ENCODE measurements at regions not wholly inside any gene's neighbourhood (a gene's known extent, or its start where the extent isn't known, plus 50 kb on each side); places are given as distances from the start of the nearest gene placed in this dataset.

DNA sequence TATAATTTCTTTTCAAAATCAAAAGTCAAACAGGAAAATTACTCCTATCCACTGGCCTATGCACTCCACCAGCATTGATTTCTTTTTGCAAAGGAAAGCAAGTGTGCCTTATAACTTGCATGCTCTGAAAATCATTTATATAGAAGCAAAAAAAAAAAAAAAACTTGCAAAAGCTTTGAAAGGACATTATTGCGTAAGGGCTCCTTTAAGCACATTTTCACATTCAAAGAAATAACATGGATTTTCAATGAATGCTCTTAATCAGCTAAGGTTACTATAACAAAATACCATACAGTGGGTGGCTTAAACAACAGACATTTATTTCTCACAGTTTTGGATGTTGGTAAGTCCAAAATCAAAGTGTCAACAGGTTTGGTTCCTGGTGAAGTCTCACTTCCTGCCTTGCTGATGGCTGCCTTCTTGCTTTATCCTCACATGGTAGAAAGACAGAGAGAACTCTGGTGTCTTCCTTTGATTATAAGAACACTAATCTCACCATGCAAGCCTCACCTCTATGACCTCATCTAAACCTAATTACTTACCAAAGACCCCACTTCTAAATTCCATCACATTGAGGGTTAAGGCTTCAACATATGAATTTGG, 755.2 kb upstream of the CDH10 start:
- peaks cover 7% of the 10 kb centered on the region in 2 donors for H3K9me3 Mint-ChIP-seq
- H3K27me3 Mint-ChIP-seq (ENCODE audit: low read depth), result no peaks in the 10 kb centered on the region
- no peaks in the 10 kb centered on the region for H3K4me1 Mint-ChIP-seq (ENCODE audit: low read depth)
- no peak for DNase-seq
- H3K27ac Mint-ChIP-seq, result no peak overlapping the region
- H3K4me3 Mint-ChIP-seq, result no peak overlapping the region
- peaks cover 0 to 1% of the 10 kb centered on the region in 2 donors for H3K36me3 Mint-ChIP-seq (ENCODE audit: insufficient read depth in 2 of 2)
- no peak for ATAC-seq (replicated peaks in 1 of 2)

DNA sequence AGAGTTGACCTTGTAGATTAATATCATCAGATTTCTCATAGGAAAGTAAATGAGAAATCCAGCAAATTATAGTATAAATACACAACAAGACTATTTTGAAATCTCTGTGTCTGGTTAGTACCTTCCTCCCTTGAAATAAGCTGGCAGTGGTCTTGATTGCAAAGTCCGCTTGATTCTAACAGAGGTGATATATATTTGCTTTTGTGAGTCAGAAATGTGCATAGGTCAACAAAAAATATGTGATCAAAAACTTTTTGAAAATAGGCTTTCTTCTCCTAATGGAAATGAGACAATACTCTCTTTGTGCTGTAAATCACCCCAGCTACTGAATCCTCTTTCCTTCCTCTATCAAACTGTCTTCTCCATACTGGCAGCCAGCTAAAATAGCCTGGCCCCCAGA, 749.2 kb upstream of the CDH10 start:
- Mint-ChIP-seq H3K27me3 (ENCODE audit: low read depth) (no peaks in the 10 kb centered on the region), H3K36me3 (ENCODE audit: insufficient read depth in 2 of 2) (no peaks in the 10 kb centered on the region), H3K9me3 (peaks cover 3 to 6% of the 10 kb centered on the region in 2 donors), H3K27ac (no peak overlapping the region), H3K4me1 (ENCODE audit: low read depth) (no peaks in the 10 kb centered on the region), H3K4me3 (no peak overlapping the region)
- no peak for DNase-seq
- ATAC-seq (replicated peaks in 1 of 2), result no peak

DNA sequence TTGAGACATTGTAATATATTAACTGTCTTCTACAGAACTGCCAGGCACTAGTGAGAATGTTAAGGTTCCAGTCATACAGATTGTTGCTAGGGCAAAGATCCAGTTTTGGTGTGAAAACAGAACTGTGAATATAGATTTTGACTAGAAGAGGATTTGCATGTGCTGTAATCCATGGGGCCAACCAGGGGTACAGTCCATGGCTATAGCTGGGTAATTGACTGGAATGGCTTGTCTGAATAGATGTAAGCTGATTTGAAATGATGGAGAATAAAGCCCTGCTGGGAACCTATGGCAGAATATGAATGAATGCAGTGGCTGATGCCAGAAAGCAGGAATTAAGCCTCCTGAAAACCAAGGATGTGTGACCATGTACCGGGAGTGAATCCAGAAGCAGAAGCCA, 748.5 kb upstream of the CDH10 start:
- Mint-ChIP-seq H3K4me3 (no peak overlapping the region), H3K36me3 (ENCODE audit: insufficient read depth in 2 of 2) (no peaks in the 10 kb centered on the region), H3K4me1 (ENCODE audit: low read depth) (no peaks in the 10 kb centered on the region), H3K27me3 (ENCODE audit: low read depth) (no peaks in the 10 kb centered on the region), H3K9me3 (peaks cover 3 to 6% of the 10 kb centered on the region in 2 donors), H3K27ac (no peak overlapping the region)
- DNase-seq, result no peak
- ATAC-seq (replicated peaks in 1 of 2), result no peak

DNA sequence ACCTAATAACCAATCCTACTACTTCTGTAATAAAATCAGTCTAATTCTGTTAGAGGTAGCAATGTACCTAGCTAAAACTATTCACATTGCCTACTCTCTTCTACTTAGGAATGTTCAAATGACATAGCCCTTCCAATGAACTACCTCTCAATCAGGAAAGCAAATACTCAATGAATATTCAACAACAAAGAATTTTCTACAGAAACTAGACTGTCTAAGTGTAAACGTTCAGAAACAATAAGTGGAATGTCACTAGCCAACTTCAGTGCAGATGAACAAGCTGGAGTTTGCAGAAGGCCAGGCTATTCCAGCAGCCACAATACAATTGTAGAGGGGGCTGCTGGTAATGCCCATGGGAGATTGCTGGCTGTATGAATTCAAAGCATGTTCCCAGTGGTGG, 743.2 kb upstream of the CDH10 start:
- peaks cover 2 to 3% of the 10 kb centered on the region in 2 donors for H3K36me3 Mint-ChIP-seq (ENCODE audit: insufficient read depth in 2 of 2)
- H3K4me1 Mint-ChIP-seq (ENCODE audit: low read depth), result no peaks in the 10 kb centered on the region
- H3K4me3 Mint-ChIP-seq, result no peak overlapping the region
- no peak overlapping the region for H3K27ac Mint-ChIP-seq
- DNase-seq (no peak), ATAC-seq (replicated peaks in 1 of 2) (no peak)
- H3K27me3 Mint-ChIP-seq (ENCODE audit: low read depth), result no peaks in the 10 kb centered on the region
- H3K9me3 Mint-ChIP-seq, result peaks cover 5 to 12% of the 10 kb centered on the region in 2 donors

DNA sequence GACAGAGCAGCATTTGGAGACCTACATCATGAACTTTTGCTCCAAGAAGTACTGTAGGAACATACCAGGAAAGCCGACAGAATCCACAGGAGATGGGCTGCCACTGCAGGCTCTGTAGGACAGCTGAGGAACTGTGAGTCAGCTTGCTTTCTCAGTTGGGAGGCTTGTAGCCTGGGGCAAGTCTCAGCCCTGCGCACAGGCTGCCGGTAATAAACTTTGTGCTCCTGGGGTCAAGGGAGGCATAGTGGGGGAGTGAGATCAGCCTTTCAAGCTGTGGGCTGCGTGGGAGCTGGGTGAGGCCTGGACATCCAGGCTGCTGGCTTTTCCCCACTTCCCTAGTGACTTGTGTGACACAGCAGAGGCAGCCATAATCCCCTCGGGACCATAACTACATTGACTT, 718.0 kb upstream of the CDH10 start:
- Mint-ChIP-seq H3K4me1 (ENCODE audit: low read depth) (no peaks in the 10 kb centered on the region), H3K36me3 (ENCODE audit: insufficient read depth in 2 of 2) (peaks cover 0 to 4% of the 10 kb centered on the region in 2 donors), H3K9me3 (peaks cover 15 to 21% of the 10 kb centered on the region in 2 donors), H3K4me3 (no peak overlapping the region), H3K27me3 (ENCODE audit: low read depth) (no peaks in the 10 kb centered on the region), H3K27ac (no peak overlapping the region)
- ATAC-seq (replicated peaks in 1 of 2) (no peak), DNase-seq (no peak)

DNA sequence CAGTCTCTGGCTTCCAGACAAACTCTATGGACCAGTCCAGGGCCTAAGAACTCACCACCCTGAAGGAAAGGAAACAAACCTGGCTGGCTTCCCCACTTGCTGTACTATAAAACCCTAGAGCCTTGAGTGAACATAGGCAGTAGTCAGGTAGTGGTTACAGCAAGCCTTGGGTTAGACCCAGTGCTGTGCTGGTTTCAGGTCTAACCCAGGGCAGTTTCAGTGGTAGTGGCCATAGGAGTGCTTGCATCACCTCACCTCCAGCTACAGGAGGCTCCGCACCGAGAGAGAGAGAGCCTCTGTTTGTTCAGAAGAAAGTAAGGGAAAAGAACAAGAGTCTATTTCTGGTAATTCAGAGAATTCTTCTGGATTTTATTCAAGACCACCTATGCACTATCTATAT, 714.1 kb upstream of the CDH10 start:
- DNase-seq (no peak), ATAC-seq (replicated peaks in 1 of 2) (no peak)
- Mint-ChIP-seq H3K27me3 (ENCODE audit: low read depth) (no peaks in the 10 kb centered on the region), H3K4me1 (ENCODE audit: low read depth) (no peaks in the 10 kb centered on the region), H3K4me3 (no peak overlapping the region), H3K36me3 (ENCODE audit: insufficient read depth in 2 of 2) (peaks cover 0 to 3% of the 10 kb centered on the region in 2 donors), H3K27ac (no peak overlapping the region), H3K9me3 (peaks cover 16 to 20% of the 10 kb centered on the region in 2 donors)

DNA sequence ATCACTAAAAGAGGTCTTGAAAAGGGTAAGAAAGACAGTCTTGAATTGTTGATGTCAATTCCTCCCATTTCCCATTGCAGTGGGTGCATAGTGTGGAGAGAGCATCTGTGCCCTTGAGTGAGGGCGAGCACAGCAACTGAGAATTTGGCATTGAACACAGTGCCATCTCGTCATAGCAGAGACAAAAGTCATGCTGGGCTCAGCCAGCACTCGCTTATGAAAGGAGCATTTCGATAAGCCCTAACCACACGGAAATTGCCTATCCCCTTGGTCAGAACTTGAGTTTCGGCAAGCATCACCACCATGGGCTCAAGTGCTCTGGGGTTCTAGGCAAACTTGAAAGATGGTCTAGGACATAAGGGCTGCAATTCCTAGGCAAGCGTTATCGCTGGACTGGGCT, 712.8 kb upstream of the CDH10 start:
- peaks cover 16% of the 10 kb centered on the region in 2 donors for H3K9me3 Mint-ChIP-seq
- DNase-seq (no peak), ATAC-seq (replicated peaks in 1 of 2) (no peak)
- no peak overlapping the region for H3K27ac Mint-ChIP-seq
- no peaks in the 10 kb centered on the region for H3K27me3 Mint-ChIP-seq (ENCODE audit: low read depth)
- H3K4me3 Mint-ChIP-seq, result no peak overlapping the region
- H3K36me3 Mint-ChIP-seq (ENCODE audit: insufficient read depth in 2 of 2), result peaks cover 0 to 3% of the 10 kb centered on the region in 2 donors
- H3K4me1 Mint-ChIP-seq (ENCODE audit: low read depth), result no peaks in the 10 kb centered on the region

DNA sequence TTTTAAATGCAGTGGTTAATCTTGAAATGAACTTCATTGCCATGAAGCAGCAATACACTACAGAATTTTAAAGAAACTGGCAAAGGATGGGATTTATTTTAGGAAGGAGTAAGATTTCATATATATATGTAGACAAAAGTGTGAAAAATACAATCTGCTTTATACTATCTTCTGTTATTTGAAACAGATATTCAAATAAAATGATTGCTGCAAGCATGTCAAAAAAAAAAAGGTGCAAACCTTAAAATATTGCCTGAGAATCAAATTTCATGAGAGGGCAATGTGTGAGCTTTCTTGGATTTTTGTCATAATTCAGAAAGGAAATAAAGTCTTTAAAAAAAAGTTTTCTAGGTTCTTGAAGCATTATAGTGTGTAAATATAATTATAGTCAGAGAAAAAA, 705.0 kb upstream of the CDH10 start:
- H3K4me1 Mint-ChIP-seq (ENCODE audit: low read depth), result no peaks in the 10 kb centered on the region
- H3K9me3 Mint-ChIP-seq, result peaks cover 1 to 4% of the 10 kb centered on the region in 2 donors
- H3K36me3 Mint-ChIP-seq (ENCODE audit: insufficient read depth in 2 of 2), result no peaks in the 10 kb centered on the region
- ATAC-seq (replicated peaks in 1 of 2), result no peak
- no peak for DNase-seq
- no peak overlapping the region for H3K4me3 Mint-ChIP-seq
- H3K27ac Mint-ChIP-seq, result no peak overlapping the region
- H3K27me3 Mint-ChIP-seq (ENCODE audit: low read depth), result no peaks in the 10 kb centered on the region

DNA sequence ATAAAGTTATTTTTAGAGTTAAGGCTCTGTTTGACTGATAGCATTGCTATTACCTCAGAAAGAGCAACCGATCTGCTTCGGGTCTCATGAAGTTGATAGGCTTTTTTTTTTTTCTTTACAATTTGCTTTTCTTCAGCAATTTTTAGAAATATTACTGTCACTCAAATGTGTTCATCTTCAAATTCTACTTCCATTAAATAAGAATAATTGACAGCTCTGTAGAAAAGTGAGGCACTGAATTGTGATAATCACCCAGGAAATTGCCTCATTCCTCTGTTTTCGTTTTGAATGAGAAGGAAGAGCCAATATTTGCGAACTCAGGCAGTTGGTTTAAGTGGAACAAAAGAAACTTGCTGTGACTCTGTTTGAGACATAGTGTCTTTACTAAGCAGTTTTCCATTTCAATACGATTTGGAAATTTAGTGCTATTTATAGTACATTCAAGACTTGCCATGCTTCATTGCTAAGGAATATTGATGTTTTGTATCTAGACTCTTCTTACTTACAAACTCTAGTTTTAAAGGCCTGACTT, 700.5 kb upstream of the CDH10 start:
- no peaks in the 10 kb centered on the region for H3K4me1 Mint-ChIP-seq (ENCODE audit: low read depth)
- H3K36me3 Mint-ChIP-seq (ENCODE audit: insufficient read depth in 2 of 2), result no peaks in the 10 kb centered on the region
- H3K27me3 Mint-ChIP-seq (ENCODE audit: low read depth), result no peaks in the 10 kb centered on the region
- H3K9me3 Mint-ChIP-seq, result peaks cover 0 to 11% of the 10 kb centered on the region in 2 donors
- no peak overlapping the region for H3K4me3 Mint-ChIP-seq
- no peak for DNase-seq
- no peak for ATAC-seq (replicated peaks in 1 of 2)
- H3K27ac Mint-ChIP-seq, result no peak overlapping the region

DNA sequence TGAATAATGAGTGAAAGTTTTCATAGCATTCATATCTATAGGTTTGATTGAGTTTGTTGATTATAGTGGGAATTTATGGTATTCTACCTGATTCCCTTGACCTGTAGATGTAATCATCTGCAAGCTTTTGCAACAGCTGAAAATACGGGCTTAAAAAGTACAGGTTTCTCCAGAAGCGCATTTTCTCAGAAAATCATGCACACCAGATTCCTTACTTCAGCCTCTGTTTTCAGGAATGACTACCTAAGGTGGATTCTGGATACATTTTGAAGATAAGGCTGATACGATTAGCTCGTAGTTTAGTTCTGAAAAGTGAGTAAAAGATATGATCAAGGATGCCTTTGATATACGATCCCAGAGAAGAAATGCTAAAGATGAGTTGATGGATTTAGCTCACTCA, 694.8 kb upstream of the CDH10 start:
- no peak for ATAC-seq (replicated peaks in 1 of 2)
- H3K27ac Mint-ChIP-seq, result no peak overlapping the region
- no peak overlapping the region for H3K4me3 Mint-ChIP-seq
- no peak for DNase-seq
- H3K36me3 Mint-ChIP-seq (ENCODE audit: insufficient read depth in 2 of 2), result peaks cover 0 to 2% of the 10 kb centered on the region in 2 donors
- H3K27me3 Mint-ChIP-seq (ENCODE audit: low read depth), result no peaks in the 10 kb centered on the region
- H3K9me3 Mint-ChIP-seq, result peaks cover 5 to 20% of the 10 kb centered on the region in 2 donors
- H3K4me1 Mint-ChIP-seq (ENCODE audit: low read depth), result no peaks in the 10 kb centered on the region

DNA sequence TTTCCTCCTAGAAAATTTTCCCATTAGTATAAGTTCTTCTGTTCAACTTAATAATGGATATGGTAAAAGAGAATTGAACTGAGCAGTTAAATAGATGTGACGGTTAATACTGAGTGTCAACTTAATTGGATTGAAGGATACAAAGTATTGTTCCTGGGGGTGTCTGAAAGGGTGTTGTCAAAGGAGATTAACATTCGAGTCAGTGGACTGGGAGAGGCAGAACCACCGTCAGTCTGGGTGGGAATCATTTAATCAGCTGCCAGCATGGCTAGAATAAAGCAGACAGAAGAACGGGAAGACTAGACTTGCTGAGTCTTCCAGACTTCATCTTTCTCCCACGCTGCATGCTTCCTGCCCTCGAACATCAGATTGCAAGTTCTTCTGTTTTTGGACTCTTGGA, 689.6 kb upstream of the CDH10 start:
- DNase-seq, result no peak
- Mint-ChIP-seq H3K4me1 (ENCODE audit: low read depth) (no peaks in the 10 kb centered on the region), H3K4me3 (no peak overlapping the region), H3K36me3 (ENCODE audit: insufficient read depth in 2 of 2) (peaks cover 0 to 2% of the 10 kb centered on the region in 2 donors), H3K9me3 (peaks cover 5 to 8% of the 10 kb centered on the region in 2 donors), H3K27ac (no peak overlapping the region), H3K27me3 (ENCODE audit: low read depth) (no peaks in the 10 kb centered on the region)
- no peak for ATAC-seq (replicated peaks in 1 of 2)

DNA sequence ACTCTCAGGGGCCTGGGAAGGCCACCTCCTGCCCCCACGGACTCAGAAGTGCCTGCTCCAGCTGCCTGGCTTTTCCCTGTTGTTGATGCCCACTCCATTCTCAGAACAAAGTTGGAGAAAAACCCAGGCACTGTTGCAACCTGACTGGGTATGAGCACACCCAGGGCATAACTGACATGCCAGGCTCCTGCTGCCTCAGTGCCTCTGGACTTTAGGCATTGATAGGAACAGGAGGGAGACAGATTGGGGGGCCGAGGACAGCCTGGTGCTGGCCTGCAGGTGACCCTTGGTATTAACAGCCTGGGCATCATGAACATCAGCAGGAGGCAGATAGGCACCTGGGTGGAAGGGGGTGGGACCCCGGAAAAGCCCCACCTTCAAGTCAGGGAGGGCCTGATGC, 685.9 kb upstream of the CDH10 start:
- H3K27me3 Mint-ChIP-seq (ENCODE audit: low read depth), result no peaks in the 10 kb centered on the region
- DNase-seq, result no peak
- no peak for ATAC-seq (replicated peaks in 1 of 2)
- H3K27ac Mint-ChIP-seq, result no peak overlapping the region
- no peaks in the 10 kb centered on the region for H3K4me1 Mint-ChIP-seq (ENCODE audit: low read depth)
- H3K4me3 Mint-ChIP-seq, result no peak overlapping the region
- no peaks in the 10 kb centered on the region for H3K36me3 Mint-ChIP-seq (ENCODE audit: insufficient read depth in 2 of 2)
- H3K9me3 Mint-ChIP-seq, result no peaks in the 10 kb centered on the region

DNA sequence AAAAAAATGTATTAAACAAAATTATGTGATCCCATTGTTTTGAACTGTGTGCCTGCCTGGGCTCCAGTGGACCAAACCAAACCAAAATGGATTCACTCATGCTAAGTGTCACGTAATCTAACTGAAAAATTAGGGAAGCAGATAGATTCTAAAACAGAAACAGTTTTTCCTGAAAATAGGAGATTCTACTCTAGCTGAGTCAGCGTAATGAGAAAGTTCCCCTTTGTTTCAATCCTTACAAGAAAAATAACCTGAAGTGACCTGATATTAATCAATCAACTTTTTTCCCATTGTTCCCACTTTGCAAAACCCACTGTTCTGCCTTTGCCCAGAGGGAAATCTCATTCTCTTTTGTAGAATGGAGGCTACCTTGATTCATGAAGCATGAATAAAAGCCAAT, 682.4 kb upstream of the CDH10 start:
- H3K27ac Mint-ChIP-seq, result no peak overlapping the region
- no peaks in the 10 kb centered on the region for H3K4me1 Mint-ChIP-seq (ENCODE audit: low read depth)
- no peaks in the 10 kb centered on the region for H3K27me3 Mint-ChIP-seq (ENCODE audit: low read depth)
- no peak for ATAC-seq (replicated peaks in 1 of 2)
- H3K9me3 Mint-ChIP-seq, result peaks cover 0 to 2% of the 10 kb centered on the region in 2 donors
- H3K4me3 Mint-ChIP-seq, result no peak overlapping the region
- DNase-seq, result no peak
- H3K36me3 Mint-ChIP-seq (ENCODE audit: insufficient read depth in 2 of 2), result no peaks in the 10 kb centered on the region

DNA sequence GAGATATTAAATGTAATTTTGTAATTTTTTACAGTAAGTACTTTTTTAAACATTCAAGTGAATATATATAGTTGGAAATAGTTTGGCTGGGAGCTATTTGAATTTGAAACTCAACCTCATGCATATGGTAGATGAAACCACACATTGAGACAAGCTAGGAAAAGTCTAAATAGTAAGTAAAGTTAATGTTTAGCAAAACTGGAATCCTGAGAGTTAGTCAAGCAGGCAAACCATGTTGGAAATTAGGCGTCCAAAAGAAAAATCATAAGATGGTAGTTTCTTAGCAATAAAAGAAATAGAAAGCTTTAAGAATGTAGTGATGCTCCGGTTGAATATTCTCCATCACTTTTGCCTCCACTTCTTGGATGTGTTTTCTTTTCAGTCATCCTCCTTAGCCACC, 657.1 kb upstream of the CDH10 start:
- ATAC-seq (replicated peaks in 1 of 2) (no peak), DNase-seq (no peak)
- Mint-ChIP-seq H3K4me3 (no peak overlapping the region), H3K27me3 (ENCODE audit: low read depth) (no peaks in the 10 kb centered on the region), H3K4me1 (ENCODE audit: low read depth) (no peaks in the 10 kb centered on the region), H3K9me3 (peaks cover 3 to 15% of the 10 kb centered on the region in 2 donors), H3K27ac (no peak overlapping the region), H3K36me3 (ENCODE audit: insufficient read depth in 2 of 2) (peaks cover 2% of the 10 kb centered on the region in 2 donors)

Data from activated T-cell treated with anti-CD3 and anti-CD28 coated beads, Interleukin-2, amount 50 U/mL, for 72 hours (primary cell).